Fibroblast of lung (primary cell): ENCODE measurements at regions not wholly inside any gene's neighbourhood (a gene's known extent, or its start where the extent isn't known, plus 50 kb on each side); places are given as distances from the start of the nearest gene placed in this dataset.
"Not testable (repeated sequence)": the region's sequence is repeated elsewhere in the genome, so short reads cannot be mapped to it uniquely, and the experiment has no call there.

Experiments used
- CTCF ChIP-seq, 2 donors: IDR thresholded peaks in 1 of 2; conservative IDR thresholded peaks in 1 of 2; 1 replicate in 1 of 2; 2 replicates in 1 of 2; pipeline ENCODE4 v1.5.1; 2011 to 2012; ENCODE audit warnings: low read length in 2 of 2, control low read depth in 1 of 2, inconsistent platforms in 1 of 2, low read depth in 1 of 2, mild to moderate bottlenecking in 1 of 2
- EZH2 ChIP-seq: IDR thresholded peaks from 2 replicates; pipeline ENCODE4 v1.5.1; 2012; ENCODE audit warnings: low read length, control low read depth, mild to moderate bottlenecking; ENCODE audit errors: missing control alignments

GRCh38 chr1:67902546-67903223 is 69.4 kb upstream of the GNG12 start:
- TF ChIP-seq CTCF (conservative IDR thresholded peaks at IDR 0.05 in 1 of 2, IDR thresholded peaks at IDR 0.05 in 1 of 2; ENCODE audit: low read depth in 1 of 2, low read length in 2 of 2); EZH2: not testable (repeated sequence)
